Superior temporal gyrus (tissue), 1 donor: ENCODE measurements at regions not wholly inside any gene's neighbourhood (a gene's known extent, or its start where the extent isn't known, plus 50 kb on each side); places are given as distances from the start of the nearest gene placed in this dataset.
"Not testable (repeated sequence)": the region's sequence is repeated elsewhere in the genome, so short reads cannot be mapped to it uniquely, and the experiment has no call there.

ENCODE experiments used
- DNase-seq: peaks from one replicate; pipeline ENCODE4 v3.0.0-alpha.2; 2016; ENCODE audit errors: extremely low spot score

GRCh38 chr12:58725400-58726105 lies 194.8 kb downstream of the LRIG3 start:
- no peak for DNase-seq

GRCh38 chr12:58727521-58727920 lies 192.8 kb downstream of the LRIG3 start:
- no peak for DNase-seq

- no peak for DNase-seq
Measured at GRCh38 chr12:58728397-58728796, 191.9 kb downstream of the LRIG3 start.

GRCh38 chr12:58731096-58731495 lies 189.2 kb downstream of the LRIG3 start:
- DNase-seq = no peak

GRCh38 chr12:58732894-58733293 lies 187.4 kb downstream of the LRIG3 start:
- no peak for DNase-seq

GRCh38 chr12:58741226-58741625 lies 179.1 kb downstream of the LRIG3 start:
- no peak for DNase-seq

GRCh38 chr12:58745348-58746125 lies 174.8 kb downstream of the LRIG3 start:
- no peak for DNase-seq

- no peak for DNase-seq
Measured at GRCh38 chr12:58747533-58747932, 172.8 kb downstream of the LRIG3 start.

GRCh38 chr12:58750484-58750883 lies 169.8 kb downstream of the LRIG3 start:
- peak; percentile 59 for DNase-seq

- DNase-seq = no peak
Measured at GRCh38 chr12:58757422-58757821, 162.9 kb downstream of the LRIG3 start.

GRCh38 chr12:58759745-58760144 lies 160.6 kb downstream of the LRIG3 start:
- DNase-seq = not testable (repeated sequence)

- DNase-seq = no peak
Measured at GRCh38 chr12:58761308-58761707, 159.0 kb downstream of the LRIG3 start.

GRCh38 chr12:58764100-58764953 lies 156.0 kb downstream of the LRIG3 start:
- no peak for DNase-seq

GRCh38 chr12:58765076-58765475 lies 155.2 kb downstream of the LRIG3 start:
- no peak for DNase-seq

- no peak for DNase-seq
Measured at GRCh38 chr12:58765653-58766512, 154.4 kb downstream of the LRIG3 start.

- DNase-seq = no peak
Measured at GRCh38 chr12:58766513-58766870, 153.8 kb downstream of the LRIG3 start.

- no peak for DNase-seq
Measured at GRCh38 chr12:58767496-58767895, 152.8 kb downstream of the LRIG3 start.

- DNase-seq = no peak
Measured at GRCh38 chr12:58773986-58774385, 146.3 kb downstream of the LRIG3 start.

- no peak for DNase-seq
Measured at GRCh38 chr12:58774731-58775130, 145.6 kb downstream of the LRIG3 start.

GRCh38 chr12:58775396-58775795 lies 144.9 kb downstream of the LRIG3 start:
- no peak for DNase-seq

GRCh38 chr12:58776144-58776543 lies 144.2 kb downstream of the LRIG3 start:
- DNase-seq = no peak
